HG03103 (cell line): ENCODE measurements at regions not wholly inside any gene's neighbourhood (a gene's known extent, or its start where the extent isn't known, plus 50 kb on each side); places are given as distances from the start of the nearest gene placed in this dataset.
A peak's percentile ranks its signal among the peaks of the same experiment; 100 is the strongest.
"Not testable (repeated sequence)": the region's sequence is repeated elsewhere in the genome, so short reads cannot be mapped to it uniquely, and the experiment has no call there.

Source experiments
- ATAC-seq: cut with Tn5 transposase; IDR thresholded peaks from one replicate; pipeline ENCODE4 v1.9.1; 2021; ENCODE audit warnings: low read depth; ENCODE audit not compliant: unreplicated experiment

GRCh38 chr6:133786016-133786415 lies 102.9 kb upstream of the TCF21 start:
- ATAC-seq: no peak

DNA sequence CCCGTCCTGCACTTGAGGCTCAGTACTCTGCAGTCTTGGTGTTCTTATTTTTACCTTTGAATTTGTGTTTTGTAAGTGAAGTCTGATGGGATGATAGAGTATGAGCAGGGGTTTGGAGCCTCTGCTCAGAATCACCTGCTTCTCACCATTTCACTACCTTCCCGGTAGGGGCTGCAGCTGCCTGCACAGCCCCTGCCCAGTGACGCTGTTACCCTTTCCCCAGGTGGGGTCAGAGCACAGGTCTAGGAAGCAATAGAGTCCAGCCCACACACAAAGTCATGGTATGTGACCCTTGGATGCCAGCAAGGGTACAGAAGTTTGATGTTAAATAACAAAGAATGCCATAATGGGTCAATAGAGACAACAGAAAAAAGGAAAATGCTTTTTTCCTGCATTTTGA lies 101.8 kb upstream of the TCF21 start:
- ATAC-seq: no peak

DNA sequence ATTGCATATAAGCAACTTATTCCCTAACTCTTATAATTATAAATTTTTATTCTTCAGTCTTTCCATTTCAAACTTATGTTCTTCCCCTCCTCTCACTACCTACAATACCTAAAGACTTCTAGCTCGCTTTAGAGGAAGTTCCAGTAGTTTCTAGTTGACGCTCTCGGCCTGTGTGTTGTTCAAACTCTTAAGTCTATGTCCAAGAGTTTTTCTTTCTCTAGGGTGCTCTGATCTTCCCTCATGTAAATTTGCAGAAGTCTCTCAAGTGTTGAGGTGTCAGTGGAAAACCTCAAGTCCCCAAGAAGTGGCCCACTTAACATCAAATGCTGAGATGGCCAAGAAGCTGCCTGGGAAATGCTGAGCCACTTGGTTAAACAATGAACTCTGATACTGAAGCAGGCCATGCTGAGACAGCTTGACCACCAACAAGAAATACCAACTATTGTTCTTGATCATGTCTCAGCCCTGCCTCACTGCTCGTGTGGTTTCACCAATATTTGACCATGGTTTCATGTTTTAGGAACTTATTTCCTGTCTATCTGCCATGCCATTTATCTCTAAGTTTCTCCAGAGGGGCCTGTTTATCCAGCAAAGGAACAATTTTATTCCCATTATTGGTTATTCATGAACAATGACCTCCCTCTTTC lies 100.9 kb upstream of the TCF21 start:
- ATAC-seq: no peak

- ATAC-seq: no peak
These were observed 100.4 kb upstream of the TCF21 start for GRCh38 chr6:133788556-133788955.

DNA sequence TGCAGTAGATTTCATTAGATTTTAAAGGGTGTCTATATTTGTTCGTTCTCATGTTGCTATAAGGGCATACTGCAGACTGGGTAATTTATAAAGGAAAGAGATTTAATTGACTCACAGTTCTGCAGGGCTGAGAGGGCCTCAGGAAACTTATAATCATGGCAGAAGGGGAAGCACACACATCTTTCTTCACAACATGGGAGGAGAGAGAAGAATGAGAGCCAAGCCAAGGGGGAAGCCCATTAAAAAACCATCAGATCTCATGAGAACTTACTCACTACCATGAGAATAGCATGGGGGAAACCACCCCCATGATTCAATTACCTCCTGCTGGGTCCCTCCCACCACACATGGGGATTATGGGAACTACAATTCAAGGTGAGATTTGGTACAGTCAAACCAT lies 99.5 kb upstream of the TCF21 start:
- ATAC-seq: not testable (repeated sequence)

DNA sequence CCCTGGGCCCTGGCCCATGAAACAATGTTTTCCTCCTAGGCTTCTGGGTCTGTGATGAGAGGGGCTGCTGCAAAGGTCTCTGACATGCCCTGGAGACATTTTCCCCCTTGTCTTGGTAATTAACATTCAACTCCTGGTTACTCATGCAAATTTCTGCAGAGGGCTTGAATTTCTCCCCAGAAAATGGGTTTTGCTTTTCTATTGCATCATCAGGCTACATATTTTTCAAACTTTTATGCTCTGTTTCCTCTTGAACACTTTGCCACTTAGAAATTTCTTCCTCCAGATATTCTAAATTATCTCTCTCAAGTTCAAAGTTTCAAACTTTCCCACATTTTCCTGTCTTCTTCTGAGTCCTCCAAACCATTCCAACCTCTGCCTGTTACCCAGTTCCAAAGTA lies 98.2 kb upstream of the TCF21 start:
- not testable (repeated sequence) for ATAC-seq

GRCh38 chr6:133795051-133795450 lies 93.9 kb upstream of the TCF21 start:
- ATAC-seq: not testable (repeated sequence)

DNA sequence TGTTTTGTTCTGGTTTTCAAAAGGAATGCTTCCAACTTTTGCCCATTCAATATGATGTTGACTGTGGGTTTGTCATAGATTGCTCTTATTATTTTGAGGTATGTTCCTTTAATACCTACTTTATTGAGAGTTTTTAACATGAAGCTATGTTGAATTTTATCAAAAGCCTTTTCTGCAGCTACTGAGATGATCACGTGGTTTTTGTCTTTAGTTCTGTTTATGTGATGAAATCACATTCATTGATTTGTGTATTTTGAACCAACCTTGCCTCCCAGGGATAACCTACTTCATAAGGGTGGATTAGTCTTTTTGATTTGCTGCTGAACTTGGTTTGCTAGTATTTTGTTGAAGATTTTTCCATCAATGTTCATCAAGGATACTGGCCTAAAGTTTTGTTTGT lies 92.7 kb upstream of the TCF21 start:
- ATAC-seq: no peak

DNA sequence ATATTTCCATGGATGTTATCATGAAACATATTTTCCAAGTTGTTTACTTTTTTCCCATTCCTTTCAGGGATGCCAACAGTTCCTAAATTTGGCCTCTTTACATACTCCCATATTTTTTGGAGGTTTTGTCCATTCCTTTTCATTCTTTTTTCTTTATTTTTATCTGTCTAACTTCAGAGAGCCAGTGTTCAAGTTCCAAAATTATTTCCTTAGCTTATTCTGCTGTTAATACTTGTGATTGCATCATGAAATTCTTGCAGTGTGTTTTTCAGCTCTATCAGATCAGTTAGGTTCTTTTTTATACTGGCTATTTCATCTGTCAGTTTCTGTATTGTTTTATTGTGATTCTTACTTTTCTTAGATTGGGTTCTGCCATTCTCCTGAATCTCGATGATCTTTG lies 89.9 kb upstream of the TCF21 start:
- no peak for ATAC-seq

DNA sequence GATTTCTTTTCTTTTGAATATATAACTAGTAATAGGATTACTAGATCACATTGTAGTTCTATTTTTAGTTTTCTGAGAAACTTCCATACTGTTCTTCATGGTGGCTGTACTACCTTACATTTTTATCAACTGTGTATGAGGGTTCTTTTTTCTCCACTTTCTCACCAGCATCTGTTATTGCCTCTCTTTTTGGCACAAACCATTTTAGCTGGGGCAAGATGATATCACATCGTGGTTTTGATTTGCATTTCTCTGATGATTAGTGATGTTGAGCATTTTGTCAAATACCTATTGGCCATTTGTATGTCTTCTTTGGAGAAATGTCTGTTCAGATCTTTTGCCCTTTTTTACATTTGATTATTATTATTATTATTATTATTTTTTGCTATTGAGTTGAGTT lies 86.1 kb upstream of the TCF21 start:
- ATAC-seq: no peak

GRCh38 chr6:133804265-133804664 lies 84.6 kb upstream of the TCF21 start:
- no peak for ATAC-seq

- no peak for ATAC-seq
These were observed 83.0 kb upstream of the TCF21 start for GRCh38 chr6:133805876-133806275.

GRCh38 chr6:133806382-133807140 lies 82.4 kb upstream of the TCF21 start:
- no peak for ATAC-seq

DNA sequence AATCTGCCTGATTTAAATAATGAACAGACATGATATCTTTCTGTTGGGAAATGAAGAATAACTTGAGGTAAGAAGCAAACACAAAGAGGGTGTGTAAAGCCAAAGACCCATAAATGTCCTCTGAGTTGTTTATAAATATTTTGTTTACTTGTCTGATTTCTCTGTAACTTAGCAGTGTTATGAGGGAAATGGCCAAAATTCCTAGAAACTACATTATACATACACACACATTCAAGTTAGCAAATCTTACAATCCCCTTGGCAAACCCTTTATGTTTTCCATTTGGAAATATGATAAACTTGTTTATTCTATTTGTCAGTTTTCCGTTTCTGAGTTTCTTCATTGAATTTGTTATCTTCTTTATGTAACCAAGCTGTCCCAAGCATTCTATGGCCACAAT lies 81.4 kb upstream of the TCF21 start:
- no peak for ATAC-seq

- ATAC-seq: no peak
These were observed 79.5 kb upstream of the TCF21 start for GRCh38 chr6:133809406-133809805.

GRCh38 chr6:133811557-133811956 lies 77.4 kb upstream of the TCF21 start:
- no peak for ATAC-seq

DNA sequence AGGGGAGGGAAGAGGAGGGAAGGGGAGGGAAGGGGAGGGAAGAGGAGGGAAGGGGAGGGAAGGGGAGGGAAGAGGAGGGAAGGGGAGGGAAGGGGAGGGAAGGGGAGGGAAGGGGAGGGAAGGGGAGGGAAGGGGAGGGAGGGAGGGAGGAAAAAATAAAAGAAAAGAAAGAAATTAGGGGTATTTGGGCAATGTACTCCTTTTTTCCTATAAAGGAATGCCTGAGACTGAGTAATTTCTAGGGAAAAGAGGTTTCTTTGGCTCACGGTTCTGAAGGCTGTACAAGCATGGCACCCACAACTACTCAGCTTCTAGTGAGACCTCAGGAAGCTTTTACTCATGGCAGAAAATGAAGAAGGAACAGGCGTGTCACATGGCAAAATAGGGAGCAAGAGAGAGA lies 76.5 kb upstream of the TCF21 start:
- not testable (repeated sequence) for ATAC-seq

DNA sequence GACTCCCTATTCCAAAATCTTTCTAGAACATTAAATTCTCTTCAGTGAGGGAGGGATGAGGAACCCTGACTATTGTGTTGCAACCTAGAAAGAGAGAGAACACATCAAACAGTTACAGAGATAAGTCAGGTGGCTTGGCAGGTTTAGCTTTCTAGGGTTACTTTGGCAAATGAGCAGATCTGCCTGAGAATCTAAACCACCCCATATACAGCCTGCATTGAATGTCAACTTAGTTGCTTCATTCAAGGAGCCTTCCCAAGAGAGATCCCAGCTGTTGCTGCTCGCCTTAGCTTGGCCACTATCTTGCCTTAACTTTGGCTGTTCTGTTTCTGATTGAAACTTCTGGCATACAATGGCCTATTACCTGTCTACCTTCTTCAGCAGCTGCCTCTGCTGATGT lies 74.7 kb upstream of the TCF21 start:
- ATAC-seq: no peak

DNA sequence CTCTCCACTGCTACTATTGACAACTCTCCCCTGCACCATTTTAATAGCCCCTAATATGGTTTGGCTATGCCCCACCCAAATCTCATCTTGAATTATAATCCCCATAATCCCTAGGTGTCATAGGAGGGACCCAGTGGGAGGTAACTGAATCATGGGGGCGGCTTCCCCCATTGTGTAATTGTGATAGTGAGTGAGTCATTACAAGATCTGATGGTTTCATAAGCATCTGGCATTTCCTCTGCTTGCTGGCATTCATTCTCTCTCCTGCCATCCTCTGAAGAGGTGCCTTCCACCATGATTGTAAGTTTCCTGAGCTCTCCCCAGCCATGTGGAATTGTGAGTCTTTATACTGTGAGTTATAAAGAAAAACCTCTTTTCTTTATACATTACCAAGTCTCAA lies 74.1 kb upstream of the TCF21 start:
- no peak for ATAC-seq

GRCh38 chr6:133815313-133815712 lies 73.6 kb upstream of the TCF21 start:
- no peak for ATAC-seq

- no peak for ATAC-seq
These were observed 72.7 kb upstream of the TCF21 start for GRCh38 chr6:133816171-133816570.

DNA sequence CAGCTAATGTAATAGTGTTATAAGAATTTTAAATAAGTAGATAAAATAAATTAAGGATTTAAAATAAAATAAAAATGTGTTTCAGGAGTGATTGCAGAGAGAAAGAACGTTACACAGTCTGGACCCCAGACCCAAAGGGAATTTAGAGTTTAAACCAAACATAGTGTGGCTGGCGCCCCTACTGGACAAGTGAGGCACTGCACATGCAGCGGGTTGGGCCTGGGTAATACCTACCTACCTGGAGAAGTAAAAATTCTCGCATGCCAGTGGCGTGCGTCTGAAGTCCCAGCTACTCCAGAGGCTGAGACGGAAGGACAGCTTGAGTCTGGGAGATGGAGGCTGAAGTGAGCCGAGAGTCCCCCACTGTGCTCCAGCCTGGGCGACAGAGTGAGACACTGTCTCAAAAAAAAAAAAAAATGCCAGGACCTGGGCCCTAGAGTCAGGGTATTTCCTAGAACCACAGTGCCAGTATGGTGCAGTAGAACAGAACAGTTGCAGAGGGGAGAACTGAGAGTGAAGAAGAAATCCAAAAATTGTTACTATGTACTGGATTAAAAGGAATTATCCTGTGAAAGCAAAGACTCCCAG lies 71.4 kb upstream of the TCF21 start:
- peak; percentile 76 for ATAC-seq
